GM12873 (cell line): ENCODE measurements at regions not wholly inside any gene's neighbourhood (a gene's known extent, or its start where the extent isn't known, plus 50 kb on each side); places are given as distances from the start of the nearest gene placed in this dataset.

Experiments used
- TF ChIP-seq, protein P1 (sequence below): IDR thresholded peaks from 2 replicates; pipeline ENCODE4 v1.5.1; 2012; ENCODE audit warnings: low read depth, mild to moderate bottlenecking, moderate library complexity, low read length, control low read depth; ENCODE audit not compliant: insufficient read depth; ENCODE audit errors: missing control alignments

DNA sequence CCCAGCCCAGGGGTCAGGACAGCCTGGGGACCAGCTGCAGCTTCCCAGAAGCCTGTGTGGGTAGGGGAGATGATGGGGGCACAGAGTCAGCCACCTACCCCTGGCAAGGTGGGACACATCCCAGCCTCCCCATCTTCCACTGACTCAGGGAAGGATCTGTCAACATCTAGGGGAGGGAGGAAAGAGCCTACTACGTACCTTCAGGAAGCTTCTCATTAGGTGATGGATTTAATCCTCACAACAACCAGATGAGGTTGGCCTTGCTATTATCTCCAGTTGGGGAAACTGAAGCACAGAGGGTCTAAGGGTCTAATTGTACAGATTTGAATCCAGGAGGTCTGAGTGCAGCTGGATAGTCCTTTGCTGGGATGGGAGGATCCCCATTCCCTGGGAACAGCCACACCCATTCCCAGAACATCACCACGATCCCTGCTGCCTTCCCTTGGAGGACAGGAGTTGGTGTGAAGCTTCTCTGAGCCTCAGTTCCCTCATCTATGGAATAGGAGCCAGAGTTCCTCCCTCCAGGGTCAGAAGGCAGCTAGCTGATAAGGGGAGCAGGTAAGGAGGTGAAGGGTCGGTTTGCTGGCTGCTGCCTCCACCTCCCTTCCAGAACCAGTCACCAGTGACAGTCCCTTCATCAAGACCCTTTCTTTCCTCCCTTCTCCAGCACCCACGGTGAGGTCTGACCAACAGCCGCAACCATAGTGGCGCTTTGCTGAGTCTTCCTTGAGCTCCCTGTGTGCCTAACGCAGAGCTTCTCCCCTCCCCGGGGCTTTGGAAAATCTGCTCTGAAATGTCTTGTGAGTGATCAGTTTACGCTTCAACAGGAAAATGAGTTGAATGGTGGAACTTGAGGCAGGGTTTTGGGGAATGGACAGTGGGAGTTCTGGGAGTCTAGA is 56.8 kb downstream of the CEBPB start:
- TF ChIP-seq, protein P1, sequence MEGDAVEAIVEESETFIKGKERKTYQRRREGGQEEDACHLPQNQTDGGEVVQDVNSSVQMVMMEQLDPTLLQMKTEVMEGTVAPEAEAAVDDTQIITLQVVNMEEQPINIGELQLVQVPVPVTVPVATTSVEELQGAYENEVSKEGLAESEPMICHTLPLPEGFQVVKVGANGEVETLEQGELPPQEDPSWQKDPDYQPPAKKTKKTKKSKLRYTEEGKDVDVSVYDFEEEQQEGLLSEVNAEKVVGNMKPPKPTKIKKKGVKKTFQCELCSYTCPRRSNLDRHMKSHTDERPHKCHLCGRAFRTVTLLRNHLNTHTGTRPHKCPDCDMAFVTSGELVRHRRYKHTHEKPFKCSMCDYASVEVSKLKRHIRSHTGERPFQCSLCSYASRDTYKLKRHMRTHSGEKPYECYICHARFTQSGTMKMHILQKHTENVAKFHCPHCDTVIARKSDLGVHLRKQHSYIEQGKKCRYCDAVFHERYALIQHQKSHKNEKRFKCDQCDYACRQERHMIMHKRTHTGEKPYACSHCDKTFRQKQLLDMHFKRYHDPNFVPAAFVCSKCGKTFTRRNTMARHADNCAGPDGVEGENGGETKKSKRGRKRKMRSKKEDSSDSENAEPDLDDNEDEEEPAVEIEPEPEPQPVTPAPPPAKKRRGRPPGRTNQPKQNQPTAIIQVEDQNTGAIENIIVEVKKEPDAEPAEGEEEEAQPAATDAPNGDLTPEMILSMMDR: no peak

GRCh38 chr20:50248104-50248641 is 57.5 kb downstream of the CEBPB start:
- TF ChIP-seq, protein P1: no peak

GRCh38 chr20:50249447-50250388 is 59.1 kb downstream of the CEBPB start:
- TF ChIP-seq, protein P1: no peak

GRCh38 chr20:50250679-50251382 is 60.2 kb downstream of the CEBPB start:
- TF ChIP-seq, protein P1: no peak

- TF ChIP-seq, protein P1: no peak
Observed at GRCh38 chr20:50251383-50251748, 60.7 kb downstream of the CEBPB start.

GRCh38 chr20:50251992-50252511 is 61.4 kb downstream of the CEBPB start:
- TF ChIP-seq, protein P1: no peak
